CD4-positive, alpha-beta T cell treated with Interleukin-15 for 1 hour (primary cell): ENCODE measurements at regions not wholly inside any gene's neighbourhood (a gene's known extent, or its start where the extent isn't known, plus 50 kb on each side); places are given as distances from the start of the nearest gene placed in this dataset.

Experiments
- DNase-seq: peaks from one replicate; pipeline ENCODE4 v3.0.0-alpha.2; 2020

GRCh38 chr3:178396318-178396717 lies 139.9 kb upstream of the KCNMB2 start:
- DNase-seq, result no peak

DNA sequence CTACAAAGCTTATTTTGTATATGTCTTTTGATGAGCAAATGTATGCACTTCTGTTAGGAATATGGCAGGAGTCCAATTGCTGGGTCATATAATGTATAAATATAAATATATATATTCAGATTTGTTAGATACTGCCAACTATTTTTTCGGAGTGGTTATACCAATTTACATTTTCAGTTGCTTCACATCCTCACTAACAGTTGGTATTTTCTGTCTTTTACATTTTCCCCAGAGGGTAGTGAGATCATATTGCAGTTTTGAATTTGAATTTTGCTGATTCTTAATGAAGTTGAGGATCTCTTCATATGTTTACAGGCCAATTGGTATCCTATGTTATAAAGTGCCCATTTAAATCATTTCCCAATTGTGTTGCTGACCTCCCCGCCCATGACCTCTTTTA lies 139.0 kb upstream of the KCNMB2 start:
- no peak for DNase-seq

DNA sequence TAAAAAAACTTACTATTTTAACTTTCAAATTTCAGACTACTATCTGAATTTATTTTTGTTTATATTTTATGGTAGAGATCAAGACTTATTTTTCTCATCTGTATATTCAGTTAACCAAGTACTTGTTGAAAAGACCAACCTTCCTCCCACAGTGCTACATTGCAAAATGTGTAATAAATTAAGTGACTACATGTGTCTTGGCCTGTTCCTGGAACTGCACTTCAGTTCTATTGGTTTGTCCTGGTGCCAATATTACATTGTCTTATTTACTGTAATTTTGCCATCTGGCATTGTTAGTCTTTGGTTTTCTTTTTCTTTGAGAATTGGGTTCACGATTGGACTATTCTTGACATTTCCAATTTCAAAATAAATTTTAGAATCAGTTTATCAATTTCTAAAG lies 138.4 kb upstream of the KCNMB2 start:
- no peak for DNase-seq

DNA sequence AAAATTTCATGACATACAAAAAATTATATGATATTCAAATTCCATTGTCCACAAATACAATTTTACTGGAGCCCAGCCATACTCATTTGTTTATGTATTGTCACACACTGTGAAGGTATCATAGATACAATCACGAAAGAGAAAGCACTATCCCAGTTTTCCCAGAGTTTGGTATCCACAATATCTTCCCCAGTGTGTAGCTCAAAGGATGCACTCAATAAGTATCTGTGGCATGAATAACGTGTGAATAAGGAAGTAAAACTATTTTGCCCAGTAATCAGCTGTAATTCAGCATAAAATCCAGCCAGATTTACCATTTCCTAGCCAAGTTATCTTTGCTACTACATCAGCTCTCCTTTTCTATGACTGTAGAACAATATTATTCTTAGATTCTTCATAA lies 131.3 kb upstream of the KCNMB2 start:
- no peak for DNase-seq

DNA sequence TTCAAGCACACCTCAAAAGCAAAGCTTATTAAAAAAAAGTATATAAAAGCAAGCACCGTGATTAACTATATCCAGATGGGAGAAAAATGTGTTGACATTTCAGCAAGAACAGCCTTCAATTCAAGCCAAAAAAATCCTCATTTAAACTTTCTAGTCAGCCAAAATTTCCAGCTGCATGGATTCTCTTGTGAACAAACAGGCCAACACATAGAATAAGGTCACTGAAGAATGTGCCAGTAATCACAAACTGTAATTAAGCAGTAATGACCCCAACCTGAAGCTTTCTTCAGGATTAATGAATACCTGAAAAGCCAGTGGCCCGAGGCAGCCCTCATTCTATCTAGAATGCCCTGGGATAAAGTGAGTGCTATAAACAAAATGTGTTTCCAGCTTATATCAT lies 130.7 kb upstream of the KCNMB2 start:
- DNase-seq, result no peak

DNA sequence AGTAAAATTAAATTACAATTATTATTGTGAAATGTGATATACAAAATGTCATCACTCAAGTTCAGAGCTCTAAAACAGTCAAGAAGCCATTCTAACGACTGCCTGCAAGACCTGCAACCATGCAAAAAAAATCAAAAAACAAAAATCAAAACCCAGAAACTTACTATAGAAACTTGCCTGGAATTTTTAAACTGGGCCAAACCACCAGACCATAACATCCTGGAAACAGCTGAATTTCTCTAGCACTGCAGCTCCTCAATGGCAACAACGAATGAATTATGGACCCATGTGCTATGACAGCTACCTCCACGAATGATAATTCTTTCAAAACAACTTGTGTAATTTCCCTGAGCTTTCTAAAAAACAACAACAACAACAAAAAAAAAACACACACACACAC lies 130.0 kb upstream of the KCNMB2 start:
- no peak for DNase-seq

DNA sequence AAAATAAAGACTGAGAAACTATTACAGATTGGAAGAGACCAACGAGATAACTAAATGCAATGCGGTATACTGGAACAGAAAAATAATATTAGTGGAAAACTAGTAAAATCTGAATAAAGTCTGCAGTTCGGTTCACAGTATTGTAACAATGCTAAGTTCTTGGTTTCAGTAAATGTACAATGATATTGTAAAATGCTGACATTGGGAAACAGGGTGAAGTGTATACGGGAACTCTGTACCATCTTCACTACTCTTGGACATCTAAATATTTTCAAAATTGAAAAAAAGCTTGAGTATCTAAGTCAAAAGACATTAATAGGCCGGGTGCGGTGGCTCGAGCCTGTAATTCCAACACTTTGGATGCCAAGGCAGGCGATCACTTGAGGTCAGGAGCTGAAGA lies 120.9 kb upstream of the KCNMB2 start:
- DNase-seq, result no peak

- DNase-seq, result no peak
These were observed 118.5 kb upstream of the KCNMB2 start for GRCh38 chr3:178417736-178418135.

GRCh38 chr3:178419071-178419470 lies 117.2 kb upstream of the KCNMB2 start:
- DNase-seq, result no peak

GRCh38 chr3:178420033-178420432 lies 116.2 kb upstream of the KCNMB2 start:
- DNase-seq, result no peak

DNA sequence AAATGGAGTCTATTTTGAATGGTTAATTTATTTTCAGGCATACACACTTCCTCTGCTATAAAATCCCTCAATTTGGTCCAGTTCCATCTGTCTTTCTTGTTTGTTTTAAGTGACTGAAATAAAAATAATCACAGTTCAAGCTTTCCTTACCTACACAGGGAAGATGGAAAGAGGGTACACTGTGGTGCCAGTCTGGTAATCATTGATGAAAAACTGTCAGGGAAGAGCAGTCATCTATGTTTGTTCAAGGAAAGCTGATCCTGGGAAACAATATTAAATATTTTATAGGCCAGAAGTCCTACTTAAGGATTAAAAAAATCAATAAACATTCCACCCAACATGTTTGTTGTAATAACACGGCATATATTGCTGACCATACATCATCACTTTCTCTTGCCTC lies 115.2 kb upstream of the KCNMB2 start:
- DNase-seq, result no peak

DNA sequence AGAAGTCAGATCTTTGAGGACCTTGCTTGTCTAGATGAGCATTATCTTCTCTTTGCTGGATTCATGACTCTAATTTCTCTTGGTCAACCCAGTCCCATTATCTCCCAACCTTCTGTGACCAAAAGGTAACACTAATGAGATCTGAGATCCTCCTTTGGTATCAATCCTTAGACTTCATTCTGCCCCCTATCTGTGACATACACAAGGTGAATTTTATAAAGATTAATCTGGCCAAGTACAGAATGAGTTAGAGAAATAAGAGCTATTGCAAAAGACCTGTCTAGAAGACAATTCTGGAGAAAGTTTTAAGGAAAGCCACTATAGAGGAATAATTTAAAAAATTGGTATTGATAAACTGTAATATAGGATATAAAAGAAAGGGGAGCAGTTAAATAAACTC lies 113.8 kb upstream of the KCNMB2 start:
- no peak for DNase-seq

DNA sequence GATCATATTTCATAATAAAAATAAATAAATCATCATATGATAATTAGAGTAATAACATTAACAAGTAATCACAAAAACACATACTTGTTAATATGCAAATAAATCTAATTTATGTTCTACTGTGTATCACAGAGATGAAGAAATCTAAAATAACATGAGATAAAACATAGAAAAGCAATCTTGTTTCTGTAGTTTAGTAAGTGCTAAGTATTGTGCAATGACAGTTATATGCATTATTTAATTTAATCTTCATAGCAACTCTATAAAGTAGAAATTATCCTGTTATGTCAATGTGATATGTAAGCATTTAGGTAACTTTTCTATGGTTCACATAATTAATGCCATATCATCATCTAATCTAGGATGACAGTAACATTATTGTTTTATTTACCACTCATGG lies 108.2 kb upstream of the KCNMB2 start:
- no peak for DNase-seq

- no peak for DNase-seq
These were observed 101.9 kb upstream of the KCNMB2 start for GRCh38 chr3:178434206-178434805.

DNA sequence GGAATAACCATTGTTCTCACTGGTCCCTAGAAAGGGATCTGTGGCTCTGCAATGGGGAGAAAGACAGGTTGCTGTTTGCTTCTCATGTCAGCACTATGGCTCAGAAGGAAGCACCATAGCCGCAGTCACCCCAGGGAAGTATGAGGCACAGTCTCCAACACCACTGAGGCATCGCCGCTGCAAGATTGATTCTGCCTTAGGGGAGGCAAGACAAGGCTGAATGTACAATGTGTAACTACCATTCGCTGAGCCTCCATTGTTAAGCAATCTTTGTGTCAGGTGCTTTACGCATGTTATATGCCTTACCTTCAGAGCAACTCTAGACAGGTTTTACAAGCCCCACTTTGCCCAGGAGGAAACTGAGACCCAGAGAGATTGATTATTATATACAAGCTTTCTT lies 100.7 kb upstream of the KCNMB2 start:
- DNase-seq, result no peak

DNA sequence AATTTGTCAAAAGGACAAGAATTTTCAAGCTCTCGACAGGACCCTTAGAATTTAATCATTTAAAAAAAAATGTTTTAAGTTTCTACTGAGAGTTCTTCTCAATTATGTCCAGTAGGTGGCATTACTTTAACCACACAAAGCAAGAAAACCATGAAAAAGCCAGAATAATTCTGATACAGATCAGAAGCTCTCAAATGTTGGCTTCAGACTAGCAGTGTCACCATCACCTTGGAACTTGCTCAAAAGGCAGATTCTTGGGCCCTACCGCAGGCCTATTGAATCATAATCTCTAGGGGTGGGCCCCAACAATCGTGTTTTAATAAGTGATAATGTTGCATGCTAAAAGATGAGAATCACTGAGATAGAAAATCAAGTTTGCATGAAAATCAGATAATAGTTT lies 99.5 kb upstream of the KCNMB2 start:
- no peak for DNase-seq

GRCh38 chr3:178437236-178437635 lies 99.0 kb upstream of the KCNMB2 start:
- DNase-seq, result no peak

- DNase-seq, result no peak
These were observed 96.7 kb upstream of the KCNMB2 start for GRCh38 chr3:178439504-178439903.

- DNase-seq, result no peak
These were observed 96.2 kb upstream of the KCNMB2 start for GRCh38 chr3:178440043-178440442.

GRCh38 chr3:178443634-178444033 lies 92.6 kb upstream of the KCNMB2 start:
- DNase-seq, result no peak

DNA sequence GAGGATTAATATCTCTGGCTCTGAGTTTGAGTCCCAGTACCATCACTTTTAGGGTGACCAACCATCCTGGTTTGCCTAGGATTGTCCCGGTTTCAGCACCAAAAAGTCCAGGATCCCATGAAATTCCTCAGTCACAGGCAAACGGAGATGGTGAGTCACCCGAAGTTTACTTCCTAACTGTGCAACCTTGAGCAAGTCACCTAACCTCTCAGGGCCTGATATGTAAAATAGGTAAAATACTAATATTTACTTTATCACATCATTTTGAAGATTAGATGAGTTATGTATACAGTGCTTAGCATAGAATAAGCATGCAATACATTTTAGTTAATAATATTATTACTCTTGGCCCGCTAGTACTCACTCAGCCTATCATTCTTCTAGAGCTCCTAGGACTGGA lies 91.1 kb upstream of the KCNMB2 start:
- no peak for DNase-seq

- no peak for DNase-seq
These were observed 90.2 kb upstream of the KCNMB2 start for GRCh38 chr3:178446059-178446458.

DNA sequence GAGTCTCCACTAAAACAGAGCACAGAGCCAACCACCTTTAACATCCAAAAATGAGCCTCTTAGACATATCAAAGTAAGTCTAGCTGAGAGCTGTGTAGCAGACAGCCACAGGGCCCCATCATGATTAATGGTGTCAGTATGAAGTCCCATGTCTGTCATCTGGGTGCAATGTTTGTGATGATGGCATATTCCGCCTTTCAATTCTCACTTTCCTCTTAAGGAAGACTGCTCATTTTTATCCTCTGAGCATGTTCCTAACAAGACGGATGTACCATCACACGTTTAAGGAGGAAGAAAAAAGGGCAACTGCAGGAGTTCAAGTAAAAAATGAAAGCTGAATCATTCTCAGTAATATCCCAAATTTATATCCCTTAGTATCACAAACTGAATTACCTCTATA lies 85.8 kb upstream of the KCNMB2 start:
- no peak for DNase-seq

- DNase-seq, result no peak
These were observed 84.4 kb upstream of the KCNMB2 start for GRCh38 chr3:178451799-178452198.

GRCh38 chr3:178454726-178455125 lies 81.5 kb upstream of the KCNMB2 start:
- no peak for DNase-seq

DNA sequence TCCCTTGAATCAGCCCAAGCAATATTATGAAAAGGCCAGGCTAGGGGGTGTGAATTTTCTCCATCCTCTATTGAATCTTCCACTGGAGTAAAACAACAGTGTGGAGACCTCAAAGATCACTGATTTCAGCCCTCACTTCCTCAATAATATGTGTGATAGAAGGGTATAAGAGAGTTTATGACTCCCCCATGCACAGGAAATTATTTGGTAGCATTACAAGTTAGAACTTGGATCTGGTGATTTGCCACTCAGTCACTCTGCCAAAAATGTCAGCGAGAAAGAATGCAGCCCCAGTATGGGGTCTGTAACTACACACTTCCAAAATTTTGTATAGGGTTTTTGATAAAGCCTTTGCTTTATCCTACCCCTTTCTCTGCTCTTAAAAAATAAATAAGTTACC lies 81.0 kb upstream of the KCNMB2 start:
- DNase-seq, result no peak
